DOHH2 (cell line): ENCODE measurements at regions not wholly inside any gene's neighbourhood (a gene's known extent, or its start where the extent isn't known, plus 50 kb on each side); places are given as distances from the start of the nearest gene placed in this dataset.

ENCODE experiments used
- EZH2phosphoT487 ChIP-seq: fragments of 200-600 bp; sonication (generic); IDR thresholded peaks from 2 replicates; pipeline ENCODE4 v1.6.1; 2017; ENCODE audit warnings: borderline replicate concordance, mild to moderate bottlenecking, antibody characterized with exemption, low read length, moderate library complexity, mixed read lengths
- TF ChIP-seq, protein P1 (sequence below): fragments of 200-600 bp; sonication (generic); IDR thresholded peaks from one replicate; pipeline ENCODE4 v1.5.1; 2014; ENCODE audit warnings: antibody characterized with exemption, mild to moderate bottlenecking, low read depth, low read length; ENCODE audit not compliant: poor library complexity, severe bottlenecking

DNA sequence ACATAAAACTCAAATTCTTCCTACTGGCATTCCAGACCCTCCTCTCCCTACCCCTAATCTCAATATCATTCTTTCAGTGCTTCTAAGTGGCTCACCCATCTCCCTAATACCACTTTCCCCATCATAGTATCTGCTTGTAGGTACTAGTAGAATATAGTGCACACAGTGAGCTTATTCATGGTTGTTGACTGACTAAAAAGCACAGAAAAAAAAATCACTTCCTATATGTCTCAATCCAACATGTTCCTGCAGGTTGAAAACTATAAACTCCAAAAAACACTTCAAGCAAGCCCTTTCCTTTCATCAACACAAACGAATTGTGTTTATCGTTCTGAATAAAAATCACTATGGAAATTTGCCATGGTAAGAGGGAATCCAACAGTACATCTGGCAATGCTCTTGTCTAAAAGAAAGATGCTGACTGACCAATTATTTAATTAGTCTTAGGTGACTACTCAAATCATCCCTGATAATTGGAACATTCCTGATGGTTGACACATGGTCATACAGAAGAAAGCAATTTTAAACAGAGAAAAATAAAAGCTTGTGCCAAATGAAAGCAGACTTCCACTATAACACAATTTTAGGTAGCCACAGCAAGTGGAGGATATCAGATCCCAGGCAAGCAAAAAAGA is 87.1 kb downstream of the NDUFS5 start:
- TF ChIP-seq EZH2phosphoT487 = no peak
- TF ChIP-seq, protein P1, sequence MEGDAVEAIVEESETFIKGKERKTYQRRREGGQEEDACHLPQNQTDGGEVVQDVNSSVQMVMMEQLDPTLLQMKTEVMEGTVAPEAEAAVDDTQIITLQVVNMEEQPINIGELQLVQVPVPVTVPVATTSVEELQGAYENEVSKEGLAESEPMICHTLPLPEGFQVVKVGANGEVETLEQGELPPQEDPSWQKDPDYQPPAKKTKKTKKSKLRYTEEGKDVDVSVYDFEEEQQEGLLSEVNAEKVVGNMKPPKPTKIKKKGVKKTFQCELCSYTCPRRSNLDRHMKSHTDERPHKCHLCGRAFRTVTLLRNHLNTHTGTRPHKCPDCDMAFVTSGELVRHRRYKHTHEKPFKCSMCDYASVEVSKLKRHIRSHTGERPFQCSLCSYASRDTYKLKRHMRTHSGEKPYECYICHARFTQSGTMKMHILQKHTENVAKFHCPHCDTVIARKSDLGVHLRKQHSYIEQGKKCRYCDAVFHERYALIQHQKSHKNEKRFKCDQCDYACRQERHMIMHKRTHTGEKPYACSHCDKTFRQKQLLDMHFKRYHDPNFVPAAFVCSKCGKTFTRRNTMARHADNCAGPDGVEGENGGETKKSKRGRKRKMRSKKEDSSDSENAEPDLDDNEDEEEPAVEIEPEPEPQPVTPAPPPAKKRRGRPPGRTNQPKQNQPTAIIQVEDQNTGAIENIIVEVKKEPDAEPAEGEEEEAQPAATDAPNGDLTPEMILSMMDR = no peak
